ENCODE measurements at regions not wholly inside any gene's neighbourhood (a gene's known extent, or its start where the extent isn't known, plus 50 kb on each side); places are given as distances from the start of the nearest gene placed in this dataset.

GRCh38 chr9:11726659-11727058, 966.5 kb upstream of the TYRP1 start:
- no peak for DNase-seq (ENCODE audit: low read depth)

GRCh38 chr9:11735391-11735790, 957.8 kb upstream of the TYRP1 start:
- peak; percentile 27 for DNase-seq (ENCODE audit: low read depth)

GRCh38 chr9:11742471-11742870, 950.7 kb upstream of the TYRP1 start:
- DNase-seq (ENCODE audit: low read depth), result no peak

- DNase-seq (ENCODE audit: low read depth), result no peak
These were observed 949.8 kb upstream of the TYRP1 start for GRCh38 chr9:11743356-11743755.

GRCh38 chr9:11749396-11749795, 943.8 kb upstream of the TYRP1 start:
- no peak for DNase-seq (ENCODE audit: low read depth)

GRCh38 chr9:11755951-11756350, 937.2 kb upstream of the TYRP1 start:
- DNase-seq (ENCODE audit: low read depth), result peak; percentile 9

- DNase-seq (ENCODE audit: low read depth), result no peak
These were observed 935.8 kb upstream of the TYRP1 start for GRCh38 chr9:11757408-11757807.

GRCh38 chr9:11758016-11758415, 935.2 kb upstream of the TYRP1 start:
- DNase-seq (ENCODE audit: low read depth), result no peak

GRCh38 chr9:11779971-11780370, 913.2 kb upstream of the TYRP1 start:
- DNase-seq (ENCODE audit: low read depth), result no peak

- no peak for DNase-seq (ENCODE audit: low read depth)
These were observed 900.3 kb upstream of the TYRP1 start for GRCh38 chr9:11792870-11793269.

- no peak for DNase-seq (ENCODE audit: low read depth)
These were observed 898.2 kb upstream of the TYRP1 start for GRCh38 chr9:11794984-11795383.

GRCh38 chr9:11805969-11806368, 887.2 kb upstream of the TYRP1 start:
- no peak for DNase-seq (ENCODE audit: low read depth)

GRCh38 chr9:11821306-11821975, 871.7 kb upstream of the TYRP1 start:
- no peak for DNase-seq (ENCODE audit: low read depth)

GRCh38 chr9:11828201-11828600, 865.0 kb upstream of the TYRP1 start:
- DNase-seq (ENCODE audit: low read depth), result no peak

GRCh38 chr9:11833056-11833455, 860.1 kb upstream of the TYRP1 start:
- no peak for DNase-seq (ENCODE audit: low read depth)

GRCh38 chr9:11868795-11869194, 824.4 kb upstream of the TYRP1 start:
- DNase-seq (ENCODE audit: low read depth), result no peak

GRCh38 chr9:11871852-11872251, 821.3 kb upstream of the TYRP1 start:
- DNase-seq (ENCODE audit: low read depth), result no peak

GRCh38 chr9:11872471-11872870, 820.7 kb upstream of the TYRP1 start:
- no peak for DNase-seq (ENCODE audit: low read depth)

GRCh38 chr9:11874414-11874813, 818.8 kb upstream of the TYRP1 start:
- DNase-seq (ENCODE audit: low read depth), result no peak

GRCh38 chr9:11892401-11892800, 800.8 kb upstream of the TYRP1 start:
- peak; percentile 18 for DNase-seq (ENCODE audit: low read depth)

GRCh38 chr9:11893331-11893730, 799.9 kb upstream of the TYRP1 start:
- peak; percentile 89 for DNase-seq (ENCODE audit: low read depth)

- DNase-seq (ENCODE audit: low read depth), result no peak
These were observed 799.0 kb upstream of the TYRP1 start for GRCh38 chr9:11894136-11894535.

- DNase-seq (ENCODE audit: low read depth), result no peak
These were observed 790.6 kb upstream of the TYRP1 start for GRCh38 chr9:11902610-11903009.

GRCh38 chr9:11915699-11916098, 777.5 kb upstream of the TYRP1 start:
- DNase-seq (ENCODE audit: low read depth), result no peak
